ENCODE measurements at regions not wholly inside any gene's neighbourhood (a gene's known extent, or its start where the extent isn't known, plus 50 kb on each side); places are given as distances from the start of the nearest gene placed in this dataset.

DNA sequence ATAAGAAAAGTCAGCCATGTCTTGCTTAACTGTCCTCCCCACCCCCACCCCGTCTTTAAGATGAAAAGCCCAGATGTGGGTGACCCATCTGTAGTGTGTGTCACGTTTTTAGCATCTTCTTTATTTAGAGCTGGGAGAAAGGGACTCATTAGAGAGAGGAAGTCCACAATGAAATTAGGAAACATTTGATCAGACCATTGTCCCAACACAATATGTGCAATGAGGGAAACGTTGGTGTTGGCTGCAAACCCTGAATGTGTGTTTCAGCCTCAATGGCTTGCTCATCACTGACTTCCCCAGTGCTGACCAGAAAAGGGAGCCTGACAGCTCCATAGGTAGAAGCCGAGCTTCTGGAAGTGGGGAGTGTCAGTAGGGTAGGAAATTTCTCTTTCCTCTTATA lies 475.7 kb downstream of the CD83 start:
- TF ChIP-seq, protein P1, sequence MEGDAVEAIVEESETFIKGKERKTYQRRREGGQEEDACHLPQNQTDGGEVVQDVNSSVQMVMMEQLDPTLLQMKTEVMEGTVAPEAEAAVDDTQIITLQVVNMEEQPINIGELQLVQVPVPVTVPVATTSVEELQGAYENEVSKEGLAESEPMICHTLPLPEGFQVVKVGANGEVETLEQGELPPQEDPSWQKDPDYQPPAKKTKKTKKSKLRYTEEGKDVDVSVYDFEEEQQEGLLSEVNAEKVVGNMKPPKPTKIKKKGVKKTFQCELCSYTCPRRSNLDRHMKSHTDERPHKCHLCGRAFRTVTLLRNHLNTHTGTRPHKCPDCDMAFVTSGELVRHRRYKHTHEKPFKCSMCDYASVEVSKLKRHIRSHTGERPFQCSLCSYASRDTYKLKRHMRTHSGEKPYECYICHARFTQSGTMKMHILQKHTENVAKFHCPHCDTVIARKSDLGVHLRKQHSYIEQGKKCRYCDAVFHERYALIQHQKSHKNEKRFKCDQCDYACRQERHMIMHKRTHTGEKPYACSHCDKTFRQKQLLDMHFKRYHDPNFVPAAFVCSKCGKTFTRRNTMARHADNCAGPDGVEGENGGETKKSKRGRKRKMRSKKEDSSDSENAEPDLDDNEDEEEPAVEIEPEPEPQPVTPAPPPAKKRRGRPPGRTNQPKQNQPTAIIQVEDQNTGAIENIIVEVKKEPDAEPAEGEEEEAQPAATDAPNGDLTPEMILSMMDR (conservative IDR thresholded peaks at IDR 0.05; ENCODE audit: low read depth in 2 of 2), result no peak
- TF ChIP-seq JUNB (IDR thresholded peaks at IDR 0.05; ENCODE audit: unreplicated experiment), result no peak
